ENCODE measurements at regions not wholly inside any gene's neighbourhood (a gene's known extent, or its start where the extent isn't known, plus 50 kb on each side); places are given as distances from the start of the nearest gene placed in this dataset.
A peak's percentile ranks its signal among the peaks of the same experiment; 100 is the strongest.

- DNase-seq = no peak
Measured at GRCh38 chr2:2866459-2866858, 511.2 kb downstream of the EIPR1 start.

GRCh38 chr2:2862386-2862785, 515.2 kb downstream of the EIPR1 start:
- DNase-seq = no peak

- DNase-seq = no peak
Measured at GRCh38 chr2:2861666-2862240, 515.9 kb downstream of the EIPR1 start.

- DNase-seq = no peak
Measured at GRCh38 chr2:2860589-2861300, 516.9 kb downstream of the EIPR1 start.

- no peak for DNase-seq
Measured at GRCh38 chr2:2859732-2860131, 517.9 kb downstream of the EIPR1 start.

- no peak for DNase-seq
Measured at GRCh38 chr2:2859164-2859563, 518.5 kb downstream of the EIPR1 start.

GRCh38 chr2:2856723-2857415, 520.7 kb downstream of the EIPR1 start:
- no peak for DNase-seq

GRCh38 chr2:2855297-2855696, 522.3 kb downstream of the EIPR1 start:
- no peak for DNase-seq

GRCh38 chr2:2853346-2853745, 522.3 kb upstream of the MYT1L start:
- DNase-seq = no peak

- DNase-seq = no peak
Measured at GRCh38 chr2:2851806-2852777, 521.0 kb upstream of the MYT1L start.

GRCh38 chr2:2851316-2851715, 520.2 kb upstream of the MYT1L start:
- no peak for DNase-seq

GRCh38 chr2:2850859-2851258, 519.8 kb upstream of the MYT1L start:
- DNase-seq = no peak

- no peak for DNase-seq
Measured at GRCh38 chr2:2850218-2850755, 519.2 kb upstream of the MYT1L start.

GRCh38 chr2:2849464-2850217, 518.6 kb upstream of the MYT1L start:
- DNase-seq = no peak

- DNase-seq = peak; percentile 40
Measured at GRCh38 chr2:2848621-2849333, 517.7 kb upstream of the MYT1L start.

- DNase-seq = no peak
Measured at GRCh38 chr2:2848198-2848597, 517.1 kb upstream of the MYT1L start.

GRCh38 chr2:2847209-2847676, 516.2 kb upstream of the MYT1L start:
- DNase-seq = peak; percentile 92

GRCh38 chr2:2846332-2847208, 515.5 kb upstream of the MYT1L start:
- DNase-seq = peak; percentile 76

GRCh38 chr2:2845806-2846315, 514.8 kb upstream of the MYT1L start:
- DNase-seq = no peak

GRCh38 chr2:2845267-2845666, 514.2 kb upstream of the MYT1L start:
- DNase-seq = no peak

All from NCI-H526 treated with DMSO at 0.1 percent for 48 hours (cell line).